H9 (cell line): ENCODE measurements at regions not wholly inside any gene's neighbourhood (a gene's known extent, or its start where the extent isn't known, plus 50 kb on each side); places are given as distances from the start of the nearest gene placed in this dataset.

Experiments
- DNase-seq: peaks from one replicate; pipeline ENCODE4 v3.0.0-alpha.2; 2017
- H2AFZ ChIP-seq: one replicate; pipeline ENCODE4 v1.6.1; 2013; ENCODE audit warnings: mild to moderate bottlenecking, low read length, control low read depth, moderate library complexity
- H2AK5ac ChIP-seq: 2 replicates; pipeline ENCODE4 v1.6.1; 2013; ENCODE audit warnings: low read length, control low read depth, mixed read lengths; ENCODE audit not compliant: insufficient read length
- H2BK120ac ChIP-seq: one replicate; pipeline ENCODE4 v1.6.1; 2013; ENCODE audit warnings: low read depth, mild to moderate bottlenecking, low read length, control low read depth, inconsistent platforms; ENCODE audit not compliant: poor library complexity, severe bottlenecking
- H2BK12ac ChIP-seq: 2 replicates; pipeline ENCODE4 v1.6.1; 2013; ENCODE audit warnings: low read length, control low read depth, mixed read lengths, low read depth; ENCODE audit not compliant: insufficient read length
- H2BK15ac ChIP-seq: 2 replicates; pipeline ENCODE4 v1.6.1; 2013; ENCODE audit warnings: low read depth, low read length, control low read depth
- H2BK20ac ChIP-seq: one replicate; pipeline ENCODE4 v1.6.1; 2013; ENCODE audit warnings: low read depth, mild to moderate bottlenecking, low read length, control low read depth, inconsistent platforms; ENCODE audit not compliant: poor library complexity, severe bottlenecking
- H2BK5ac ChIP-seq: 2 replicates; pipeline ENCODE4 v1.6.1; 2013; ENCODE audit warnings: low read length, control low read depth, mixed read lengths; ENCODE audit not compliant: insufficient read length
- H3K14ac ChIP-seq: 2 replicates; pipeline ENCODE4 v1.6.1; 2013; ENCODE audit warnings: low read length, control low read depth; ENCODE audit not compliant: insufficient read depth
- H3K18ac ChIP-seq: 2 replicates; pipeline ENCODE4 v1.6.1; 2013; ENCODE audit warnings: low read depth, mild to moderate bottlenecking, mixed read lengths, low read length, control low read depth; ENCODE audit not compliant: insufficient read length
- H3K23ac ChIP-seq: 2 replicates; pipeline ENCODE4 v1.6.1; 2013; ENCODE audit warnings: low read length, control low read depth, mixed read lengths, low read depth; ENCODE audit not compliant: insufficient read length
- H3K23me2 ChIP-seq: 2 replicates; pipeline ENCODE4 v1.6.1; 2013; ENCODE audit warnings: low read depth, mild to moderate bottlenecking, mixed read lengths, low read length, control low read depth; ENCODE audit not compliant: insufficient read length, poor library complexity, severe bottlenecking
- H3K27ac ChIP-seq: 2 replicates; pipeline ENCODE4 v1.5.1; 2013; ENCODE audit warnings: low read length, control low read depth, mixed read lengths, low read depth; ENCODE audit not compliant: insufficient read length
- H3K27me3 ChIP-seq: 2 replicates; pipeline ENCODE4 v1.6.1; 2013; ENCODE audit warnings: low read length, control low read depth, inconsistent platforms; ENCODE audit not compliant: insufficient read depth
- H3K4ac ChIP-seq: 2 replicates; pipeline ENCODE4 v1.6.1; 2013; ENCODE audit warnings: low read depth, mild to moderate bottlenecking, control low read depth, inconsistent platforms, low read length, moderate library complexity
- H3K4me1 ChIP-seq: 2 replicates; pipeline ENCODE4 v1.6.1; 2013; ENCODE audit warnings: low read length, control low read depth, inconsistent platforms; ENCODE audit not compliant: insufficient read depth
- H3K4me2 ChIP-seq: 2 replicates; pipeline ENCODE4 v1.6.1; 2013; ENCODE audit warnings: low read length, control low read depth, mixed read lengths; ENCODE audit not compliant: insufficient read length, insufficient read depth
- H3K56ac ChIP-seq: 2 replicates; pipeline ENCODE4 v1.6.1; 2013; ENCODE audit warnings: low read depth, mild to moderate bottlenecking, mixed read lengths, low read length, control low read depth; ENCODE audit not compliant: insufficient read length
- H3K79me1 ChIP-seq: 2 replicates; pipeline ENCODE4 v1.6.1; 2013; ENCODE audit warnings: low read depth, mild to moderate bottlenecking, moderate library complexity, low read length, control low read depth, inconsistent platforms; ENCODE audit not compliant: insufficient read depth, poor library complexity, severe bottlenecking
- H3K79me2 ChIP-seq: 2 replicates; pipeline ENCODE4 v1.6.1; 2013; ENCODE audit warnings: low read length, control low read depth, inconsistent platforms; ENCODE audit not compliant: insufficient read depth
- H3K9ac ChIP-seq: 2 replicates; pipeline ENCODE4 v1.6.1; 2013; ENCODE audit warnings: low read length, control low read depth, mixed read lengths; ENCODE audit not compliant: insufficient read length; ENCODE audit errors: extremely low read depth
- H3K9me3 ChIP-seq: one replicate; pipeline ENCODE4 v1.6.1; 2013; ENCODE audit warnings: low read depth, low read length, inconsistent platforms; ENCODE audit not compliant: control insufficient read depth
- H3T11ph ChIP-seq: one replicate; pipeline ENCODE4 v1.6.1; 2013; ENCODE audit warnings: mild to moderate bottlenecking, low read length, control low read depth, inconsistent platforms
- H4K20me1 ChIP-seq: one replicate; pipeline ENCODE4 v1.6.1; 2013; ENCODE audit not compliant: control insufficient read depth, insufficient read length, insufficient read depth
- H4K5ac ChIP-seq: 2 replicates; pipeline ENCODE4 v1.6.1; 2013; ENCODE audit warnings: low read depth, mild to moderate bottlenecking, mixed read lengths, low read length, control low read depth; ENCODE audit not compliant: insufficient read length
- H4K8ac ChIP-seq: replicated peaks from 2 replicates; pipeline ENCODE4 v1.6.1; 2013; ENCODE audit warnings: low read length, control low read depth, mixed read lengths, low read depth; ENCODE audit not compliant: insufficient read length
- H4K91ac ChIP-seq: 2 replicates; pipeline ENCODE4 v1.6.1; 2013; ENCODE audit warnings: low read depth, mild to moderate bottlenecking, moderate library complexity, mixed read lengths, low read length, control low read depth; ENCODE audit not compliant: insufficient read length
- H3K27ac Mint-ChIP-seq, 3 experiments: 2 replicates in 2 of 3; 3 replicates in 1 of 3; pipeline ENCODE4 v1.8.0; 2020 to 2021; ENCODE audit warnings: mixed read lengths in 3 of 3, mild to moderate bottlenecking in 1 of 3, moderate library complexity in 1 of 3
- H3K27me3 Mint-ChIP-seq: 2 replicates; pipeline ENCODE4 v1.8.0; 2021; ENCODE audit warnings: low read depth, mild to moderate bottlenecking, moderate library complexity, mixed read lengths
- H3K36me3 Mint-ChIP-seq, 3 experiments: 2 replicates in 2 of 3; 3 replicates in 1 of 3; pipeline ENCODE4 v1.8.0; 2020 to 2021; ENCODE audit warnings: low read depth in 3 of 3, mixed read lengths in 3 of 3; ENCODE audit not compliant: insufficient read depth in 1 of 3
- H3K4me1 Mint-ChIP-seq, 2 experiments: 2 replicates each; pipeline ENCODE4 v1.8.0; 2020; ENCODE audit warnings: mixed read lengths in 2 of 2
- H3K4me3 Mint-ChIP-seq, 2 experiments: 2 replicates in 1 of 2; 3 replicates in 1 of 2; pipeline ENCODE4 v1.8.0; 2020 to 2021; ENCODE audit warnings: mild to moderate bottlenecking in 2 of 2, mixed read lengths in 2 of 2, moderate library complexity in 1 of 2
- H3K9me3 Mint-ChIP-seq, 2 experiments: 2 replicates in 1 of 2; 3 replicates in 1 of 2; pipeline ENCODE4 v1.8.0; 2020; ENCODE audit warnings: mild to moderate bottlenecking in 2 of 2, mixed read lengths in 2 of 2, moderate library complexity in 1 of 2
- CTCF ChIP-seq: fragments of 200-600 bp; sonication (generic); conservative IDR thresholded peaks from 3 replicates; pipeline ENCODE4 v1.8.0; 2021; ENCODE audit warnings: antibody characterized with exemption, mild to moderate bottlenecking
- WGBS: extraction: QIAGEN DNeasy Blood & Tissue Kit; methylation state at CpG from one replicate; pipeline ENCODE4 v1.1.7; 2013; ENCODE audit warnings: missing lambda C conversion rate, low lambda C conversion rate, mixed read lengths; ENCODE audit not compliant: insufficient read length; ENCODE audit errors: extremely low coverage; 5-methylcytosine and 5-hydroxymethylcytosine counted together

- Histone ChIP-seq H3K79me1 (no peaks in the 10 kb centered on the region), H3K4ac (no peak overlapping the region), H3K56ac (no peak overlapping the region), H3K4me2 (no peak overlapping the region), H4K20me1 (no peaks in the 10 kb centered on the region), H3K27ac (no peak overlapping the region), H3T11ph (no peak overlapping the region), H3K79me2 (no peaks in the 10 kb centered on the region), H3K9me3 (no peaks in the 10 kb centered on the region), H3K14ac (no peak overlapping the region), H3K4me1 (no peaks in the 10 kb centered on the region), H2BK15ac (no peak overlapping the region), H2BK120ac (no peak overlapping the region), H2BK20ac (no peak overlapping the region), H3K18ac (no peak overlapping the region), H2BK5ac (no peak overlapping the region), H3K23me2 (no peaks in the 10 kb centered on the region), H3K27me3 (no peaks in the 10 kb centered on the region), H3K23ac (no peak overlapping the region), H3K9ac (no peak overlapping the region), H4K5ac (no peak overlapping the region), H2BK12ac (no peak overlapping the region), H2AK5ac (no peak overlapping the region), H2AFZ (no peak overlapping the region), H4K8ac (no peak overlapping the region), H4K91ac (no peak overlapping the region)
- WGBS, result no CpG with 5 or more reads among the region's 1 CpG
- Mint-ChIP-seq H3K4me1 (no peaks in the 10 kb centered on the region), H3K4me3 (no peak overlapping the region), H3K9me3 (no peaks in the 10 kb centered on the region), H3K27ac (no peak overlapping the region), H3K27me3 (no peaks in the 10 kb centered on the region), H3K36me3 (no peaks in the 10 kb centered on the region)
- TF ChIP-seq CTCF, result no peak
- no peak for DNase-seq
Observed at GRCh38 chr4:36979533-36979932, 265.0 kb upstream of the NWD2 start.
